Esophagus (tissue), 2 donors: ENCODE measurements at regions not wholly inside any gene's neighbourhood (a gene's known extent, or its start where the extent isn't known, plus 50 kb on each side); places are given as distances from the start of the nearest gene placed in this dataset.
A peak's percentile ranks its signal among the peaks of the same experiment; 100 is the strongest.

ENCODE experiments used
- H3K27ac ChIP-seq, 2 donors: one replicate each; pipeline ENCODE4 v1.5.1; 2013; ENCODE audit warnings: low read depth in 2 of 2, mild to moderate bottlenecking in 2 of 2, inconsistent platforms in 1 of 2, low read length in 1 of 2, moderate library complexity in 1 of 2
- H3K27me3 ChIP-seq, 2 donors: one replicate each; pipeline ENCODE4 v1.6.1; 2013; ENCODE audit warnings: low read length in 2 of 2, control low read depth in 1 of 2, mild to moderate bottlenecking in 1 of 2; ENCODE audit not compliant: insufficient read depth in 2 of 2, control insufficient read depth in 1 of 2
- H3K36me3 ChIP-seq, 2 donors: one replicate each; pipeline ENCODE4 v1.6.1; 2013; ENCODE audit warnings: low read length in 1 of 2; ENCODE audit not compliant: control insufficient read depth in 2 of 2, insufficient read depth in 2 of 2
- H3K4me1 ChIP-seq, 2 donors: one replicate each; pipeline ENCODE4 v1.6.1; 2013; ENCODE audit warnings: low read length in 1 of 2; ENCODE audit not compliant: control insufficient read depth in 2 of 2, insufficient read depth in 2 of 2
- H3K4me3 ChIP-seq, 2 donors: one replicate each; pipeline ENCODE4 v1.5.1; 2013; ENCODE audit warnings: low read length in 2 of 2, mild to moderate bottlenecking in 2 of 2, low read depth in 1 of 2, moderate library complexity in 1 of 2
- H3K9me3 ChIP-seq, 2 donors: one replicate each; pipeline ENCODE4 v1.6.1; 2013; ENCODE audit warnings: mild to moderate bottlenecking in 2 of 2, low read depth in 1 of 2, low read length in 1 of 2, moderate library complexity in 1 of 2; ENCODE audit not compliant: control insufficient read depth in 2 of 2, insufficient read depth in 1 of 2
- WGBS, 2 donors: extraction: QIAGEN DNeasy Blood & Tissue Kit; methylation state at CpG; one replicate each; pipeline ENCODE4 v1.1.7; 2013; 5-methylcytosine and 5-hydroxymethylcytosine counted together
- donor health status: healthy with polysubstance abuse.
- donor health status: Bipolar disorder and iron deficiency.

GRCh38 chr2:240364961-240365775, 70.3 kb upstream of the GPC1 start:
- H3K27me3 ChIP-seq, result no peaks in the 10 kb centered on the region
- no peak overlapping the region for H3K4me3 ChIP-seq
- peaks cover 0 to 6% of the 10 kb centered on the region in 2 donors for H3K9me3 ChIP-seq
- 74 to 75% methylated on average over 30 of the region's 30 CpGs for WGBS, 2 donors
- no peak overlapping the region for H3K27ac ChIP-seq
- peaks cover 0 to 7% of the 10 kb centered on the region in 2 donors for H3K4me1 ChIP-seq
- H3K36me3 ChIP-seq, result no peaks in the 10 kb centered on the region

GRCh38 chr2:240365971-240366471, 69.4 kb upstream of the GPC1 start:
- 47 to 48% methylated on average over 9 of the region's 9 CpGs for WGBS, 2 donors
- H3K27me3 ChIP-seq, result no peaks in the 10 kb centered on the region
- H3K9me3 ChIP-seq, result peaks cover 0 to 4% of the 10 kb centered on the region in 2 donors
- H3K27ac ChIP-seq, result no peak overlapping the region
- H3K36me3 ChIP-seq, result no peaks in the 10 kb centered on the region
- peaks cover 0 to 10% of the 10 kb centered on the region in 2 donors for H3K4me1 ChIP-seq
- H3K4me3 ChIP-seq, result no peak overlapping the region

- 91 to 94% methylated on average over 19 of the region's 19 CpGs for WGBS, 2 donors
- H3K27me3 ChIP-seq, result no peaks in the 10 kb centered on the region
- H3K9me3 ChIP-seq, result peaks cover 0 to under 1% of the 10 kb centered on the region in 2 donors
- H3K4me1 ChIP-seq, result peaks cover 0 to 10% of the 10 kb centered on the region in 2 donors
- H3K36me3 ChIP-seq, result no peaks in the 10 kb centered on the region
- no peak overlapping the region for H3K4me3 ChIP-seq
- no peak overlapping the region for H3K27ac ChIP-seq
Observed at GRCh38 chr2:240366901-240367300, 68.6 kb upstream of the GPC1 start.

- no peak overlapping the region for H3K27ac ChIP-seq
- H3K9me3 ChIP-seq, result no peaks in the 10 kb centered on the region
Observed at GRCh38 chr2:240367721-240368120, 67.7 kb upstream of the GPC1 start.

DNA sequence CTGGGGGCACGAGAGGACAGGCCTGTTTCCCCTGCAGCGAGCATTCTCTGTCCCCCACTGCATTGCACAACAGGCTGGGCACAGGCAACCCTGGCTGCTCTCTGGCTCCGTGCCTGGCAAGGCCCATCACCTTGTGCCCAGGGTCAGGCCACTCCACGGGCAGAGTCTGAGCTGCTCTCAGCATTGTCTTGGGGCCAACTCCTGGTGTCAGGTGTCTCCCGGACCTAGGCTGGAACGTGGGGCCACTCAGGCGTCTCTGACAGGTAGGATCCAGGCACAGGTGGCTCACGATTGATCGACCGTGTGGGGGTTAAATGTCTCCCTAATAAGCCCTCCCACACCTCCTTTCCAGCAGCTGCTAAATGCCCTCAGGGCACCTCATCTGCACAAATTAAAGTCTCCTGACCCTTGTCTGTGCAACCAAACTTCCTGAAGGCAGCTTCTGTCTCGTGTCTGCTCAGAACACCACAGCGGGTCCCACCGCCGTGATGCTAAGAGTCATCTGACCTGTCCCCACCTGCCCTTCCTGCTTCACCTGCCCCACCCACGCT, 66.6 kb upstream of the GPC1 start:
- Histone ChIP-seq H3K4me3 (no peak overlapping the region), H3K9me3 (no peaks in the 10 kb centered on the region), H3K27me3 (no peaks in the 10 kb centered on the region), H3K27ac (no peak overlapping the region), H3K4me1 (peaks cover 0 to 7% of the 10 kb centered on the region in 2 donors), H3K36me3 (no peaks in the 10 kb centered on the region)
- WGBS, 2 donors, result 73% methylated on average over 15 of the region's 15 CpGs

More at GRCh38 chr2:240367721-240368120, 67.7 kb upstream of the GPC1 start:
- Histone ChIP-seq H3K36me3 (no peaks in the 10 kb centered on the region), H3K27me3 (no peaks in the 10 kb centered on the region), H3K4me1 (peaks cover 0 to 9% of the 10 kb centered on the region in 2 donors), H3K4me3 (no peak overlapping the region)
- WGBS, 2 donors, result 91% methylated on average over 14 to 15 of the region's 15 CpGs

GRCh38 chr2:240369335-240369734, 66.1 kb upstream of the GPC1 start:
- Histone ChIP-seq H3K4me3 (no peak overlapping the region), H3K27ac (no peak overlapping the region), H3K4me1 (peaks cover 0 to 10% of the 10 kb centered on the region in 2 donors), H3K27me3 (no peaks in the 10 kb centered on the region), H3K36me3 (no peaks in the 10 kb centered on the region), H3K9me3 (no peaks in the 10 kb centered on the region)
- 73 to 74% methylated on average over 4 of the region's 4 CpGs for WGBS, 2 donors

GRCh38 chr2:240369801-240370585, 65.5 kb upstream of the GPC1 start:
- 31 to 36% methylated on average over 19 of the region's 19 CpGs for WGBS, 2 donors
- peak overlapping the region in 1 of 2 donors; percentile 28 for H3K27ac ChIP-seq
- H3K4me3 ChIP-seq, result no peak overlapping the region
- H3K27me3 ChIP-seq, result no peaks in the 10 kb centered on the region
- H3K36me3 ChIP-seq, result no peaks in the 10 kb centered on the region
- no peaks in the 10 kb centered on the region for H3K9me3 ChIP-seq
- peaks cover 0 to 12% of the 10 kb centered on the region in 2 donors for H3K4me1 ChIP-seq

DNA sequence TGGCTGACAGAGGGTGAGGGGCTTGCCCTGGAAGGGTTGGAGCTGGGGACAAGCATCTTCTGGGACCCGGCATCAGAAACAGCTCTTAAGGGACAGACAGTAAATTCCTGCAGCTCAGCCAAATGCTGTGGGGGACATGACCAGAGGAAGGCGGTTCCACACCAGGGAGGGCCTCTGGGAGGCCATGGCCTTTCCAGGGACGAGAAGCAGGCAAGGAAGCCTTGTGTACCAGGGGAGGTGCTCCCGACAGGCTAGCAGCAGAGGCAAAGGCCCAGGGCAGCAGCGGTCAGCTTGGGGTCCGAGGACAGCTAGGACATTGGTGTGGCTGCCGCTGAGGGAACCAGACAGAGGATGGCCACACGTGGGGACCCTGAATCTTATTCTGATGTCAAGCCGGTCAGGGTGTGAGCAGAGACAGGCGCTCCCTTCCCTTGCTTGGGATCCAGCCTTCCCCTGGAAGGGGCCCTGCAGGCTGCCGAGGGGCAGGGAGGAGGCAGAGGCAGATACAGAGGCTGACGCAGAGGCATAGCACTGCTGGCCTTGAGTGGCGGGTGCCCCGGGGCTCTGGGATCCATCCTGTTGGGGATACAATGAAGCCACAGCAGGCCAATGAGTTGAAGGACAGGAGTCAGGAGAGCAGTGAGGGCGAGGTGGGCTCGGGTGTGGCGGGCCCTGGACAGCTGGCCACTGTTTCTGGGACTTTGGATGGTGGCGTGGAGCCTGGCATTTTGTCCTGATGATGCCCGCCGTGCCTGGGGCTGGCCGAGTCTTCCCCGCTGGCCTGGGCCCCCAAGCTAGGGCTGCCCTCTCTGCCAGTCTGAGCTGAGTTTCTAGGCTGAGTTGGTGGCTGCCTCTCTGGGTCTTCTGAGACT, 64.1 kb upstream of the GPC1 start:
- Histone ChIP-seq H3K4me3 (no peak overlapping the region), H3K4me1 (peaks cover 0 to 12% of the 10 kb centered on the region in 2 donors), H3K36me3 (no peaks in the 10 kb centered on the region), H3K9me3 (no peaks in the 10 kb centered on the region), H3K27ac (no peak overlapping the region), H3K27me3 (no peaks in the 10 kb centered on the region)
- 85 to 86% methylated on average over 21 of the region's 22 CpGs for WGBS, 2 donors

DNA sequence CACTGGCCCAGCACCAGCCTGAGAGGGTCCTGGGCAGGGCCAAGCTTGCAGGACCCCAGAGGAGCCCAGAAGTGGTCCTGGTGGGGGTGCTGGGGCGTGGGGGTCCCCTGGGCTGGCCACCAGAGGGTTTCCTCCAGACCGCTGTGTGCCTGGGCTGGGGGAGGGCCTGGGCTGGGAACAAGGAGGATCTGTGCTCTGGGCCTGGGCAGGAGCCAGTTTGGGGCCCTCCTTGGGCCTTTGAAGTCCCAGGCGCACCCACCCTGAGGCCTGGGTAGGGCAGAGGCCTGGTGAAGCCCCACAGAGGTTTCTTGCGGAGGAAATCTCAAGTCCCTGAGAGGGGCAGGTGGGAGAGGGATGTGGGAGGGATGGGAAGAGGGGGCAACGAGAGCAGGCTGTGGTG, 63.4 kb upstream of the GPC1 start:
- H3K36me3 ChIP-seq, result no peaks in the 10 kb centered on the region
- H3K4me1 ChIP-seq, result peaks cover 0 to 12% of the 10 kb centered on the region in 2 donors
- no peak overlapping the region for H3K27ac ChIP-seq
- no peaks in the 10 kb centered on the region for H3K9me3 ChIP-seq
- H3K4me3 ChIP-seq, result no peak overlapping the region
- H3K27me3 ChIP-seq, result no peaks in the 10 kb centered on the region
- WGBS, 2 donors, result 73 to 86% methylated on average over 5 of the region's 5 CpGs
